ENCODE measurements at regions not wholly inside any gene's neighbourhood (a gene's known extent, or its start where the extent isn't known, plus 50 kb on each side); places are given as distances from the start of the nearest gene placed in this dataset.

GRCh38 chr11:28476049-28476448 is 367.9 kb downstream of the METTL15 start:
- no peak for TF ChIP-seq CTCF (IDR thresholded peaks at IDR 0.05; ENCODE audit: control extremely low read depth, extremely low read depth, low read depth, missing control alignments)
- POLR2A ChIA-PET: no interaction called here
- CTCF ChIA-PET: no interaction called here
- DNase-seq (ENCODE audit: extremely low spot score): no peak

GRCh38 chr11:28472904-28473303 is 364.7 kb downstream of the METTL15 start:
- no peak for TF ChIP-seq CTCF (IDR thresholded peaks at IDR 0.05; ENCODE audit: control extremely low read depth, extremely low read depth, low read depth, missing control alignments)
- no peak for DNase-seq (ENCODE audit: extremely low spot score)
- POLR2A ChIA-PET: no interaction called here
- CTCF ChIA-PET: no interaction called here

GRCh38 chr11:28471537-28471936 is 363.3 kb downstream of the METTL15 start:
- ChIA-PET POLR2A (no interaction called here), CTCF (no interaction called here)
- no peak for DNase-seq (ENCODE audit: extremely low spot score)

GRCh38 chr11:28470180-28470579 is 362.0 kb downstream of the METTL15 start:
- no peak for DNase-seq (ENCODE audit: extremely low spot score)
- no peak for TF ChIP-seq CTCF (IDR thresholded peaks at IDR 0.05; ENCODE audit: control extremely low read depth, extremely low read depth, low read depth, missing control alignments)
- POLR2A ChIA-PET: no interaction called here
- CTCF ChIA-PET: no interaction called here

More at GRCh38 chr11:28471537-28471936, 363.3 kb downstream of the METTL15 start:
- no peak for TF ChIP-seq CTCF (IDR thresholded peaks at IDR 0.05; ENCODE audit: control extremely low read depth, extremely low read depth, low read depth, missing control alignments)

GRCh38 chr11:28466506-28466905 is 358.3 kb downstream of the METTL15 start:
- ChIA-PET POLR2A (no interaction called here), CTCF (interaction anchor here (0.9 kb wide), 1 partner anchor 18 kb away, joined by 3 read pairs; no protein-coding TSS in a partner anchor)
- TF ChIP-seq CTCF (IDR thresholded peaks at IDR 0.05; ENCODE audit: control extremely low read depth, extremely low read depth, low read depth, missing control alignments): no peak
- DNase-seq (ENCODE audit: extremely low spot score): no peak

GRCh38 chr11:28464252-28464867 is 356.2 kb downstream of the METTL15 start:
- ChIA-PET POLR2A (no interaction called here), CTCF (no interaction called here)
- no peak for TF ChIP-seq CTCF (IDR thresholded peaks at IDR 0.05; ENCODE audit: control extremely low read depth, extremely low read depth, low read depth, missing control alignments)
- no peak for DNase-seq (ENCODE audit: extremely low spot score)

- CTCF ChIA-PET: no interaction called here
- no peak for TF ChIP-seq CTCF (IDR thresholded peaks at IDR 0.05; ENCODE audit: control extremely low read depth, extremely low read depth, low read depth, missing control alignments)
- DNase-seq (ENCODE audit: extremely low spot score): no peak
- POLR2A ChIA-PET: no interaction called here
These were observed 355.6 kb downstream of the METTL15 start for GRCh38 chr11:28463826-28464225.

Measured in GM10248 (cell line).